ENCODE measurements at regions not wholly inside any gene's neighbourhood (a gene's known extent, or its start where the extent isn't known, plus 50 kb on each side); places are given as distances from the start of the nearest gene placed in this dataset.

GRCh38 chr7:25653384-25653783, 425.1 kb upstream of the NPVF start:
- in situ Hi-C loops (cut with HindIII; ENCODE audit: low sequenced_read_pairs), result no loop called here

- in situ Hi-C loops (cut with HindIII; ENCODE audit: low sequenced_read_pairs), result no loop called here
These were observed 427.8 kb upstream of the NPVF start for GRCh38 chr7:25656071-25656470.

GRCh38 chr7:25656581-25657026, 428.3 kb upstream of the NPVF start:
- in situ Hi-C loops (cut with HindIII; ENCODE audit: low sequenced_read_pairs), result no loop called here

GRCh38 chr7:25658375-25658774, 430.1 kb upstream of the NPVF start:
- in situ Hi-C loops (cut with HindIII; ENCODE audit: low sequenced_read_pairs), result no loop called here

- in situ Hi-C loops (cut with HindIII; ENCODE audit: low sequenced_read_pairs), result loop anchor here (5.0 kb wide), 1 partner anchor 33 kb away; no protein-coding TSS in a partner anchor
These were observed 431.6 kb upstream of the NPVF start for GRCh38 chr7:25659841-25660240.

- in situ Hi-C loops (cut with HindIII; ENCODE audit: low sequenced_read_pairs), result loop anchor here (5.0 kb wide), 1 partner anchor 36 kb away; no protein-coding TSS in a partner anchor
These were observed 434.8 kb upstream of the NPVF start for GRCh38 chr7:25662841-25663800.

GRCh38 chr7:25663877-25664276, 435.6 kb upstream of the NPVF start:
- in situ Hi-C loops (cut with HindIII; ENCODE audit: low sequenced_read_pairs), result loop anchor here (5.0 kb wide), 1 partner anchor 37 kb away; no protein-coding TSS in a partner anchor

GRCh38 chr7:25664593-25664992, 436.3 kb upstream of the NPVF start:
- in situ Hi-C loops (cut with HindIII; ENCODE audit: low sequenced_read_pairs), result loop anchor here (5.0 kb wide), 1 partner anchor 37 kb away; no protein-coding TSS in a partner anchor

- in situ Hi-C loops (cut with HindIII; ENCODE audit: low sequenced_read_pairs), result no loop called here
These were observed 437.1 kb upstream of the NPVF start for GRCh38 chr7:25665374-25665773.

GRCh38 chr7:25665903-25666670, 437.8 kb upstream of the NPVF start:
- in situ Hi-C loops (cut with HindIII; ENCODE audit: low sequenced_read_pairs), result no loop called here

- in situ Hi-C loops (cut with HindIII; ENCODE audit: low sequenced_read_pairs), result no loop called here
These were observed 438.4 kb upstream of the NPVF start for GRCh38 chr7:25666671-25667060.

- in situ Hi-C loops (cut with HindIII; ENCODE audit: low sequenced_read_pairs), result no loop called here
These were observed 441.0 kb upstream of the NPVF start for GRCh38 chr7:25669281-25669781.

- in situ Hi-C loops (cut with HindIII; ENCODE audit: low sequenced_read_pairs), result no loop called here
These were observed 441.9 kb upstream of the NPVF start for GRCh38 chr7:25669961-25670841.

- in situ Hi-C loops (cut with HindIII; ENCODE audit: low sequenced_read_pairs), result no loop called here
These were observed 442.8 kb upstream of the NPVF start for GRCh38 chr7:25671111-25671510.

GRCh38 chr7:25672496-25672895, 444.2 kb upstream of the NPVF start:
- in situ Hi-C loops (cut with HindIII; ENCODE audit: low sequenced_read_pairs), result no loop called here

GRCh38 chr7:25675789-25676474, 447.6 kb upstream of the NPVF start:
- in situ Hi-C loops (cut with HindIII; ENCODE audit: low sequenced_read_pairs), result no loop called here

- in situ Hi-C loops (cut with HindIII; ENCODE audit: low sequenced_read_pairs), result no loop called here
These were observed 449.3 kb upstream of the NPVF start for GRCh38 chr7:25677595-25677994.

GRCh38 chr7:25678215-25678614, 449.9 kb upstream of the NPVF start:
- in situ Hi-C loops (cut with HindIII; ENCODE audit: low sequenced_read_pairs), result no loop called here

- in situ Hi-C loops (cut with HindIII; ENCODE audit: low sequenced_read_pairs), result no loop called here
These were observed 452.4 kb upstream of the NPVF start for GRCh38 chr7:25680636-25681035.

- in situ Hi-C loops (cut with HindIII; ENCODE audit: low sequenced_read_pairs), result no loop called here
These were observed 456.1 kb upstream of the NPVF start for GRCh38 chr7:25684360-25684759.
